ENCODE measurements at regions not wholly inside any gene's neighbourhood (a gene's known extent, or its start where the extent isn't known, plus 50 kb on each side); places are given as distances from the start of the nearest gene placed in this dataset.

DNA sequence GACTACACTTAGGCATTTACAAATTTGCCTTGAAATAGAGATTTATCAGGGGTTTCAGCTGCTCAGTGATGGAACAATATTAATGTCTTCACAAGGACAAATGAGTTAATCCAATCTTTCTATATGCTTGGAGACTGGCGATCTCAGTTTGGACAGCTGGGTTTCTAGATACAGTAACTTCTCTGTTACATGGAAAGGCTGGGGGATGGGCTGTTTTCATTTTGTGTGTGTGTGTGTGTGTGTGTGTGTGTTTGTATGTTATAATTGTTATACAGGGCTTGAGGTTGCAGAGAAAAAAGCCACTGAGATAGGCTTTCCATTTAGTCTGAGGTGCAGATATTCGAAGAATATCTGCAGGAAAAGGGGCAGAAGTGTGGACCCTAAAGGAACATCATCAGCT is 359.3 kb upstream of the SALL1 start:
- no peak overlapping the region for H4K8ac ChIP-seq (ENCODE audit: low read depth in 2 of 2, low read length in 2 of 2)
- no peak overlapping the region for H2BK15ac ChIP-seq (ENCODE audit: low read depth, low read length)
- no peak overlapping the region for H3K14ac ChIP-seq (replicated peaks; ENCODE audit: low read depth, low read length)
- ATAC-seq (ENCODE audit: low read depth) (no peak), DNase-seq (no peak)
- H3K9ac ChIP-seq (ENCODE audit: low read depth, low read length) = no peak overlapping the region
- intact Hi-C loops (cut with micrococcal nuclease) = no loop called here
- dilution Hi-C loops (cut with HindIII; ENCODE audit: low sequenced_read_pairs, unreplicated experiment) = no loop called here
- H3K27ac ChIP-seq (ENCODE audit: insufficient read depth, low read length) = no peak overlapping the region
- H4K91ac ChIP-seq (ENCODE audit: insufficient read depth, low read depth, low read length) = no peak overlapping the region
- no peaks in the 10 kb centered on the region for H3K9me1 ChIP-seq (ENCODE audit: insufficient read depth, low read length)
- ChIA-PET CTCF (no interaction called here), POLR2A (ENCODE audit: unreplicated experiment) (no interaction called here)
- no peak overlapping the region for H3K4ac ChIP-seq (ENCODE audit: low read depth, low read length)
- no peaks in the 10 kb centered on the region for H3K4me1 ChIP-seq (ENCODE audit: control insufficient read depth, insufficient read depth, low read length)
- no peak overlapping the region for H3K18ac ChIP-seq (ENCODE audit: low read depth, low read length)
- TF ChIP-seq MXI1 (IDR thresholded peaks at IDR 0.05; ENCODE audit: borderline replicate concordance, low read depth, low read length) = no peak
- no peak for TF ChIP-seq RCOR1 (IDR thresholded peaks at IDR 0.05; ENCODE audit: insufficient replicate concordance, low read length)
- TF ChIP-seq RFX5 (IDR thresholded peaks at IDR 0.05; ENCODE audit: low read depth, low read length) = no peak
- TF ChIP-seq NFE2L2 (IDR thresholded peaks at IDR 0.05; ENCODE audit: low read depth, low read length) = no peak
- TF ChIP-seq POLR2A (IDR thresholded peaks at IDR 0.05; ENCODE audit: low read depth, low read length) = no peak
- no peak for TF ChIP-seq RAD21 (IDR thresholded peaks at IDR 0.05; ENCODE audit: low read length)
- H2AK5ac ChIP-seq (ENCODE audit: low read depth, low read length) = no peak overlapping the region
- H2BK5ac ChIP-seq (ENCODE audit: low read depth, low read length, poor library complexity, severe bottlenecking) = no peak overlapping the region
- in situ Hi-C loops (cut with MboI; ENCODE audit: low sequenced_read_pairs) = no loop called here
- no peak overlapping the region for H3K4me3 ChIP-seq (ENCODE audit: insufficient read depth, low read depth, low read length)
- H4K5ac ChIP-seq (ENCODE audit: low read depth, low read length) = no peak overlapping the region
- no TSS peak for BruUV-seq (replicated peaks)
- H3K23ac ChIP-seq (ENCODE audit: low read depth, low read length) = no peak overlapping the region
- H3K79me1 ChIP-seq (ENCODE audit: low read depth in 1 of 2, low read length in 2 of 2) = no peaks in the 10 kb centered on the region
- no peak overlapping the region for H2BK120ac ChIP-seq (ENCODE audit: low read depth, low read length)
- H3K4me2 ChIP-seq (ENCODE audit: low read depth, low read length) = no peak overlapping the region
- H2AFZ ChIP-seq (replicated peaks; ENCODE audit: low read length, poor library complexity) = no peak overlapping the region
- H3K27me3 ChIP-seq (ENCODE audit: control insufficient read depth, insufficient read depth, low read length) = peaks cover 2% of the 10 kb centered on the region; the same call in 1 of the 2 replicates
- H3K36me3 ChIP-seq (ENCODE audit: control insufficient read depth, insufficient read depth, low read length) = no peaks in the 10 kb centered on the region
- no peak overlapping the region for H3K56ac ChIP-seq (ENCODE audit: extremely low read depth, insufficient read depth, low read length)
- peaks cover 4% of the 10 kb centered on the region; the same call in 1 of the 2 replicates for H3K9me3 ChIP-seq (ENCODE audit: control insufficient read depth, insufficient read depth, low read length)
- no peak overlapping the region for H2AK9ac ChIP-seq (replicated peaks; ENCODE audit: low read depth, low read length, poor library complexity)
- H2BK20ac ChIP-seq (ENCODE audit: low read depth, low read length) = no peak overlapping the region
- H4K20me1 ChIP-seq (ENCODE audit: insufficient read depth, low read length) = no peaks in the 10 kb centered on the region
- WGBS, 2 experiments (ENCODE audit: extremely low coverage in 2 of 2, insufficient read length in 1 of 2) = no CpG with 5 or more reads among the region's 2 CpGs

All from IMR-90 (cell line).